HEK293T (cell line): ENCODE measurements at regions not wholly inside any gene's neighbourhood (a gene's known extent, or its start where the extent isn't known, plus 50 kb on each side); places are given as distances from the start of the nearest gene placed in this dataset.

Experiments
- CTCF ChIA-PET: fragments of 350-600 bp; formaldehyde crosslinking; extraction: SDS; loops from one replicate; lab custom pipeline; 2021; ENCODE audit warnings: antibody characterized with exemption, inconsistent platforms; lab: Yijun Ruan, JAX
- POLR2A ChIA-PET: fragments of 350-600 bp; formaldehyde crosslinking; extraction: SDS; loops from one replicate; lab custom pipeline; 2020; ENCODE audit warnings: antibody characterized with exemption, inconsistent platforms; lab: Yijun Ruan, JAX
- DNase-seq: peaks from one replicate; pipeline ENCODE4 v3.0.0; 2012; ENCODE audit warnings: mixed read lengths; ENCODE audit errors: extremely low spot score
- ARNT ChIP-seq: fragments of 450-650 bp; IDR thresholded peaks from 2 replicates; pipeline ENCODE4 v1.6.1; 2017; ENCODE audit warnings: mild to moderate bottlenecking
- BHLHE40 ChIP-seq: fragments of 450-650 bp; IDR thresholded peaks from 2 replicates; pipeline ENCODE4 v1.6.1; 2016; ENCODE audit warnings: mild to moderate bottlenecking, moderate library complexity, borderline replicate concordance
- CTBP1 ChIP-seq: fragments of 450-650 bp; IDR thresholded peaks from 2 replicates; pipeline ENCODE4 v1.6.1; 2016; ENCODE audit warnings: borderline replicate concordance
- ELF4 ChIP-seq: fragments of 450-650 bp; IDR thresholded peaks from 2 replicates; pipeline ENCODE4 v1.6.1; 2017; ENCODE audit warnings: antibody characterized with exemption
- FOXA1 ChIP-seq: fragments of 450-650 bp; IDR thresholded peaks from 2 replicates; pipeline ENCODE4 v1.6.1; 2016; ENCODE audit warnings: mild to moderate bottlenecking
- FOXK2 ChIP-seq: fragments of 450-650 bp; IDR thresholded peaks from 2 replicates; pipeline ENCODE4 v1.6.1; 2016; ENCODE audit warnings: mild to moderate bottlenecking
- FOXM1 ChIP-seq: fragments of 450-650 bp; IDR thresholded peaks from 2 replicates; pipeline ENCODE4 v1.6.1; 2017; ENCODE audit warnings: mild to moderate bottlenecking, borderline replicate concordance
- HDGF ChIP-seq: fragments of 450-650 bp; IDR thresholded peaks from 2 replicates; pipeline ENCODE4 v1.6.1; 2017; ENCODE audit warnings: antibody characterized with exemption, borderline replicate concordance
- L3MBTL2 ChIP-seq: fragments of 450-650 bp; conservative IDR thresholded peaks from 2 replicates; pipeline ENCODE4 v1.6.1; 2016; ENCODE audit warnings: mild to moderate bottlenecking
- LEF1 ChIP-seq: fragments of 450-650 bp; IDR thresholded peaks from 2 replicates; pipeline ENCODE4 v1.6.1; 2017; ENCODE audit warnings: mild to moderate bottlenecking, borderline replicate concordance
- NFRKB ChIP-seq: fragments of 450-650 bp; IDR thresholded peaks from 2 replicates; pipeline ENCODE4 v1.6.1; 2016; ENCODE audit warnings: mild to moderate bottlenecking, moderate library complexity
- SP1 ChIP-seq: fragments of 450-650 bp; IDR thresholded peaks from 2 replicates; pipeline ENCODE4 v1.6.1; 2017
- SUZ12 ChIP-seq: fragments of 450-650 bp; IDR thresholded peaks from 2 replicates; pipeline ENCODE4 v1.6.1; 2016; ENCODE audit warnings: mild to moderate bottlenecking
- TARDBP ChIP-seq: fragments of 450-650 bp; IDR thresholded peaks from 2 replicates; pipeline ENCODE4 v1.6.1; 2016
- ZNF384 ChIP-seq: fragments of 450-650 bp; IDR thresholded peaks from 2 replicates; pipeline ENCODE4 v1.6.1; 2016
- TF ChIP-seq, protein P1 (sequence below): fragments of 450-650 bp; IDR thresholded peaks from 2 replicates; pipeline ENCODE4 v1.6.1; 2016

DNA sequence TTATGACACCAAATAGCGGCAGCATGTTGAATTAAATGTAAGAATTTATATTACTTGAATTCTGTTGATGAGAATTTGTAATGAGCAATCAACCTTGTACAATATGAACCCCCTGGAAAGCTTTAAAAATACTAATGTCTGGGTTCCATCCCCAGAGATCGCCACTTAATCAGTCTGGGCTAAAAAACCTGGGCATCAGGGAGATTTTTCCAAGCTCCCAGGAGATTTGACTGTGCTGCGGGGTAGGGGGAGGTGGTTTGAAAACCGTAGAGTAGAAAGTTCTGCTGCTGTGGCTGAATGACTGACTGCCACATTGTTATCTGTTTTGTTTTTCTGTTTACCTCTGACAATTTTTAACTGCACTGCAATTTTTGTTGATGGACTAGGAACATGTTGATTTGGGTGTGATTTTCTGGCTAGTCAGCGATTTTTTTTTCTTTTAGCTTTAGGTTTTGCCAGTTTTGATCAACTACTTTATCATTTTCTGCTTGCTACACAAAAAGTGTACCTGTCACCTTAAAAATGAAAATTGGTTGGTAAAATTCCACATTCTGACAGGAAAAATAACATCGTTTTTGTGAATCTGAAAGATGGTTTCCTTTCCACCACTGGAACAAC, 79.3 kb downstream of the PCTP start:
- TF ChIP-seq ZNF384 = no peak
- ChIA-PET POLR2A (no interaction called here), CTCF (interaction anchor here (0.6 kb wide), 1 partner anchor 722 kb away, joined by 3 read pairs; no protein-coding TSS in a partner anchor)
- DNase-seq = no peak

GRCh38 chr17:55830699-55831471, 80.0 kb downstream of the PCTP start:
- POLR2A ChIA-PET = no interaction called here
- no peak for DNase-seq
- TF ChIP-seq HDGF (no peak), ARNT (no peak), ELF4 (no peak), LEF1 (no peak), FOXA1 (no peak)
- CTCF ChIA-PET = no interaction called here

DNA sequence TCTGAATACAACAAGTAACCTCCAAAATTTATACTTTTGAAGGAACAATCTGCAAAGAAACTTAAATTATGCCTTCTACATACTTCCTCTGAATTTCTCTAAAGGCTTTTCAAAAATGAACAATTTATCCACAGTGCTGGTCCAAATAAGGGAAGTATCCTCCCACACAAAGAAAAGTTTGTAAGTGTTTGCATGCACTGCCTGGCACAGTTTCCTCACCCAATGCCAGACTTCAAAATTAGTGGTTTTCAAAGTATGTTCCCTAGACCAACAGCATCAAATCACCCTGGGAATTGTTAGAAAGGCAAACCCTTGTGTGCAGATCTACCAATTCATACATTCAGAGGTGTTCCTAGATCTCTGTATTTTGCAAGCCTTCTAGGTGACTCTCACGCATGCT, 82.5 kb downstream of the PCTP start:
- POLR2A ChIA-PET = no interaction called here
- CTCF ChIA-PET = no interaction called here
- no peak for TF ChIP-seq SUZ12
- TF ChIP-seq, protein P1, sequence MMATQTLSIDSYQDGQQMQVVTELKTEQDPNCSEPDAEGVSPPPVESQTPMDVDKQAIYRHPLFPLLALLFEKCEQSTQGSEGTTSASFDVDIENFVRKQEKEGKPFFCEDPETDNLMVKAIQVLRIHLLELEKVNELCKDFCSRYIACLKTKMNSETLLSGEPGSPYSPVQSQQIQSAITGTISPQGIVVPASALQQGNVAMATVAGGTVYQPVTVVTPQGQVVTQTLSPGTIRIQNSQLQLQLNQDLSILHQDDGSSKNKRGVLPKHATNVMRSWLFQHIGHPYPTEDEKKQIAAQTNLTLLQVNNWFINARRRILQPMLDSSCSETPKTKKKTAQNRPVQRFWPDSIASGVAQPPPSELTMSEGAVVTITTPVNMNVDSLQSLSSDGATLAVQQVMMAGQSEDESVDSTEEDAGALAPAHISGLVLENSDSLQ = no peak
- TF ChIP-seq HDGF = no peak
- TF ChIP-seq TARDBP = no peak
- TF ChIP-seq FOXM1 = no peak
- no peak for TF ChIP-seq ELF4
- no peak for TF ChIP-seq SP1
- no peak for TF ChIP-seq LEF1
- TF ChIP-seq BHLHE40 = no peak
- TF ChIP-seq ARNT = no peak
- no peak for TF ChIP-seq ZNF384
- no peak for TF ChIP-seq L3MBTL2
- no peak for TF ChIP-seq FOXK2
- TF ChIP-seq NFRKB = no peak
- no peak for TF ChIP-seq CTBP1
- no peak for TF ChIP-seq FOXA1
- no peak for DNase-seq

DNA sequence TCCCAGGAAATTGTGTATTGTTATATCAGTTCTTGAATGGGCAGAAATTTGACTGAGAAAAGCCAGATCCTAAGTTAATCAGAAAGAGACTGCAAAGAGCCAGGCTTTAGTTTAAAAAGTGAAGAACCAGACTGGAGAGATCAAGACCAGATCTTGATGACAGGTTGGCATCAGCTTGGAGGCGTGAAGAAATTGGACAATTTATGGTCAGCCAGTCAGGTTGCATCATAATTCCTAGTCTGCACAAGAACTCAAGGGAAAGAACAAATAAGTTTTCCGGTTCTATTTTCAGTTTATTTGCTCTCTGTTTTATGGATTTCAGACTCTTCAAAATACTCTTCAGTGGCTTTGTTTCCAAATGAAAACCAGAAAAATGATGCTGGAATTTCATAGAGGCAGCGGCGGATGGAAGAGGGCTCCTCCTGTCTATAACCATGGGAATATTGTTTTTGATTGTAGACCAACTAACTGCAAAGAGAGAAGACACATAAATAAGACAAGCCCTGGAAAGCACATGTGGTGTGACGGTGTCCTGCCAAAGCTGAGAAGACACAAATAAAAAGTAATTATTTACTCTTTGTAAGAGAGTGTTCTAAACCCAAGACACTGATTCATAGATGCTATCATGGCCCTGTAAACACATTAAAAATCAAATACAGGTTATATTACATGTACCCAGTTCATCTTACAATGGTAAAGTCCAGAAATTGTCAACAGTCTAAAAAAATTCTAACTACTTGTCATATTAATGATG, 91.7 kb downstream of the PCTP start:
- TF ChIP-seq ELF4 = no peak
- no peak for TF ChIP-seq LEF1
- TF ChIP-seq FOXM1 = no peak
- TF ChIP-seq CTBP1 = no peak
- no peak for TF ChIP-seq HDGF
- TF ChIP-seq L3MBTL2 = no peak
- TF ChIP-seq SUZ12 = no peak
- no peak for TF ChIP-seq FOXK2
- TF ChIP-seq, protein P1 = no peak
- no peak for TF ChIP-seq ARNT
- no peak for TF ChIP-seq ZNF384
- no peak for TF ChIP-seq FOXA1
- no peak for TF ChIP-seq TARDBP
- no peak for TF ChIP-seq BHLHE40
- TF ChIP-seq SP1 = no peak
- no peak for TF ChIP-seq NFRKB
- ChIA-PET CTCF (no interaction called here), POLR2A (no interaction called here)
- DNase-seq = no peak

DNA sequence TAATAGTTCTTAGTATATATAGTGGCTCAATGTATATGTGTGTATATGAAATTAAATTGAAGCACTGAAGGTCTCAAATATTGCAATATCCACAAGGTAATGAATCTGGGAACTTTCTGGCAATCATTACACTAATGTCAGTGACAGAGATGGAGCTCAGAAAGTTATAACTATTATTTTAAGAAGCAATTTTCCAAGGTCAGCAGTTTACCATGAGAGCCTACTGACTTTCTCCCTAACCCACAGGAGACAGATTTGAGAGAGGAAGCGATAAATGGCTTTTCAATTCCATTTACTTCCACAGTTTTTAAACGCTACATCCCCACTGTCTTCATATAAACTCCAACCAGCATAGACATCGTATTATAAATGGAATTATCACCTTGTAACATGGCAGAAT, 92.9 kb downstream of the PCTP start:
- ChIA-PET CTCF (no interaction called here), POLR2A (no interaction called here)
- TF ChIP-seq FOXA1 = no peak
- no peak for TF ChIP-seq LEF1
- TF ChIP-seq HDGF = no peak
- TF ChIP-seq SUZ12 = no peak
- TF ChIP-seq FOXM1 = no peak
- TF ChIP-seq ELF4 = no peak
- no peak for TF ChIP-seq TARDBP
- TF ChIP-seq BHLHE40 = no peak
- TF ChIP-seq, protein P1 = no peak
- TF ChIP-seq NFRKB = no peak
- no peak for TF ChIP-seq CTBP1
- no peak for TF ChIP-seq FOXK2
- TF ChIP-seq ARNT = no peak
- no peak for TF ChIP-seq SP1
- DNase-seq = no peak

DNA sequence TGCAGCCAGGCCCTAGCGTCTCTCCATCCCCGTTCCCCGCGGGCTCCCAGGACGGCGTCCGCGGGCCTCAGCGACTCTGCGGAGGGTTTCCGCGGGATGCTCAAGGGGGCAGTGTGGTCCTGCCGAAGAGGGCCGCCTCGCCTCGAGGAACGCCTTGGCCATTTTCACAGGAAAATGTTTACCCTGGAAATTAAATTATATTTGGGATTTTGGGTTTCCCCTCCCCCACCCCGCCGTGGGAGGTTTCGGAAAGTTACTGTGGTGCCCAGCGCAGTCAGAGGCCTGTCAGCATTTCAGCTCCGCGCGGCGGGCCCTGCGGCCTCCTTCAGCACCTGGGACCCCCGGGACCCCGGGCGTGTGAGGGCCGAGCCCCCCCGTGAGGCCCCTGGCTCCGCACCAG, 94.5 kb downstream of the PCTP start:
- CTCF ChIA-PET = interaction anchor here (0.6 kb wide), 1 partner anchor 23 kb away, joined by 3 read pairs; no protein-coding TSS in a partner anchor
- DNase-seq = peak; percentile 53
- POLR2A ChIA-PET = no interaction called here
- TF ChIP-seq FOXA1 = no peak
